Endothelial cell of umbilical vein (primary cell): ENCODE measurements at regions not wholly inside any gene's neighbourhood (a gene's known extent, or its start where the extent isn't known, plus 50 kb on each side); places are given as distances from the start of the nearest gene placed in this dataset.

Experiments used
- BruUV-seq: library from RNA; stranded (reverse); fragments of 400-500 nt; replicated peaks from 2 replicates; lab custom pipeline; 2021; lab: Mats Ljungman, UMichigan
- CTCF ChIA-PET: fragments of 300-600, 350-600 bp; sonication (Branson Sonifier 250); formaldehyde crosslinking; loops from one replicate; lab custom pipeline; 2021; ENCODE audit warnings: antibody characterized with exemption, inconsistent platforms; lab: Charles Lee
- POLR2A ChIA-PET: fragments of 300-600, 350-600 bp; sonication (Branson Sonifier 250); formaldehyde crosslinking; loops from one replicate; lab custom pipeline; 2021; ENCODE audit warnings: antibody characterized with exemption, inconsistent platforms; lab: Charles Lee
- DNase-seq: peaks from one replicate; pipeline ENCODE4 v3.0.0-alpha.2; 2011; ENCODE audit warnings: low read depth, low spot score
- FAIRE-seq: peaks from 2 replicates; lab custom pipeline; 2011; peaks lifted over from hg19 to GRCh38; lab: Jason Lieb, UNC
- H2AFZ ChIP-seq: 2 replicates; pipeline ENCODE4 v1.6.0; 2012; ENCODE audit warnings: low read depth, low read length, control low read depth, inconsistent platforms
- H3K27ac ChIP-seq: 2 replicates; pipeline ENCODE4 v1.5.1; 2011; ENCODE audit warnings: low read depth, mild to moderate bottlenecking, control low read depth, low read length, moderate library complexity; ENCODE audit not compliant: insufficient read depth
- H3K27me3 ChIP-seq, 2 experiments: 2 replicates each; pipeline versions ENCODE4 v1.6.0 to v1.6.1; 2011; ENCODE audit warnings: low read length in 2 of 2, mixed read lengths in 1 of 2; ENCODE audit not compliant: control insufficient read depth in 2 of 2, insufficient read depth in 2 of 2
- H3K36me3 ChIP-seq, 2 experiments: 2 replicates in 1 of 2; 3 replicates in 1 of 2; pipeline ENCODE4 v1.5.1; 2011; ENCODE audit warnings: low read length in 2 of 2, mild to moderate bottlenecking in 1 of 2, moderate library complexity in 1 of 2; ENCODE audit not compliant: control insufficient read depth in 2 of 2, insufficient read depth in 2 of 2; ENCODE audit errors: extremely low read depth in 1 of 2
- H3K4me1 ChIP-seq: 3 replicates; pipeline ENCODE4 v1.5.1; 2011; ENCODE audit warnings: mild to moderate bottlenecking, low read length; ENCODE audit not compliant: control insufficient read depth, insufficient read depth; ENCODE audit errors: extremely low read depth
- H3K4me2 ChIP-seq: 2 replicates; pipeline ENCODE4 v1.6.1; 2011; ENCODE audit warnings: low read length, control low read depth, mixed read lengths; ENCODE audit not compliant: insufficient read depth
- H3K4me3 ChIP-seq, 3 experiments: fragments of 200-600 bp in 1 of 3; sonication (generic), shearing (Covaris generic) in 1 of 3; replicated peaks in 1 of 3; 2 replicates each; pipeline ENCODE4 v1.5.1; 2011 to 2016; ENCODE audit warnings: control low read depth in 3 of 3, low read length in 3 of 3, mild to moderate bottlenecking in 2 of 3, inconsistent platforms in 1 of 3, low read depth in 1 of 3, moderate library complexity in 1 of 3; ENCODE audit not compliant: insufficient read depth in 1 of 3
- H3K79me2 ChIP-seq: 2 replicates; pipeline ENCODE4 v1.6.0; 2012; ENCODE audit warnings: low read length, inconsistent platforms; ENCODE audit not compliant: control insufficient read depth, insufficient read depth
- H3K9ac ChIP-seq: replicated peaks from 2 replicates; pipeline ENCODE3; 2011; ENCODE audit warnings: low read length, control low read depth; ENCODE audit not compliant: insufficient read depth; ENCODE audit errors: extremely low read depth
- H3K9me1 ChIP-seq: replicated peaks from 3 replicates; pipeline ENCODE4 v1.6.0; 2011; ENCODE audit warnings: mild to moderate bottlenecking, low read length; ENCODE audit not compliant: control insufficient read depth, insufficient read depth; ENCODE audit errors: extremely low read depth
- H3K9me3 ChIP-seq: replicated peaks from 2 replicates; pipeline ENCODE4 v1.5.1; 2012; ENCODE audit warnings: low read length, inconsistent platforms; ENCODE audit not compliant: control insufficient read depth, insufficient read depth
- H4K20me1 ChIP-seq: replicated peaks from 2 replicates; pipeline ENCODE3; 2011; ENCODE audit warnings: mild to moderate bottlenecking, low read length; ENCODE audit not compliant: control insufficient read depth, insufficient read depth; ENCODE audit errors: extremely low read depth
- CTCF ChIP-seq, 2 donors: IDR thresholded peaks; 1 replicate in 1 of 2; 2 replicates in 1 of 2; pipeline ENCODE4 v1.5.1; 2011; ENCODE audit warnings: low read length in 2 of 2, mild to moderate bottlenecking in 2 of 2, moderate library complexity in 2 of 2, control low read depth in 1 of 2, inconsistent platforms in 1 of 2, low read depth in 1 of 2; ENCODE audit not compliant: insufficient read depth in 1 of 2; ENCODE audit errors: extremely low read depth in 1 of 2
- EZH2 ChIP-seq: IDR thresholded peaks from 2 replicates; pipeline ENCODE4 v1.6.1; 2012; ENCODE audit warnings: borderline replicate concordance, low read depth, mild to moderate bottlenecking, moderate library complexity, low read length, inconsistent platforms; ENCODE audit not compliant: severe bottlenecking
- FOS ChIP-seq: IDR thresholded peaks from 2 replicates; pipeline ENCODE4 v1.6.1; 2011; ENCODE audit warnings: mild to moderate bottlenecking, low read length, moderate library complexity, borderline replicate concordance; ENCODE audit not compliant: insufficient read depth
- GATA2 ChIP-seq: IDR thresholded peaks from 2 replicates; pipeline ENCODE4 v1.7.0; 2011; ENCODE audit warnings: low read depth, mild to moderate bottlenecking, moderate library complexity, mixed read lengths, low read length; ENCODE audit not compliant: insufficient read length, insufficient read depth
- JUN ChIP-seq: IDR thresholded peaks from 2 replicates; pipeline ENCODE4 v1.6.1; 2011; ENCODE audit warnings: borderline replicate concordance, low read depth; ENCODE audit not compliant: insufficient read length, insufficient read depth
- MAX ChIP-seq: IDR thresholded peaks from 2 replicates; pipeline ENCODE4 v1.6.1; 2011; ENCODE audit not compliant: insufficient read depth, insufficient read length
- MYC ChIP-seq: IDR thresholded peaks from one replicate; pipeline ENCODE4 v1.6.1; 2011; ENCODE audit warnings: mild to moderate bottlenecking, low read depth, low read length
- POLR2A ChIP-seq: IDR thresholded peaks from 2 replicates; pipeline ENCODE4 v1.6.1; 2012; ENCODE audit warnings: low read depth, mild to moderate bottlenecking, control low read depth, low read length
- POLR2AphosphoS5 ChIP-seq: IDR thresholded peaks from 2 replicates; pipeline ENCODE4 v1.6.1; 2012; ENCODE audit warnings: low read depth, mild to moderate bottlenecking, control low read depth, low read length, moderate library complexity; ENCODE audit not compliant: insufficient read depth
- dilution Hi-C: fragments of 300-500 bp; cut with MboI; formaldehyde crosslinking; loops from one replicate; pipeline ENCODE4 v1.15.0; 2019; ENCODE audit warnings: low sequenced_read_pairs; ENCODE audit not compliant: extremely low pct_ligation_motif_present
- intact Hi-C: fragments of 100-400 bp; cut with micrococcal nuclease; formaldehyde crosslinking; loops from one replicate; pipeline ENCODE4 v1.10.0; 2022

- FAIRE-seq (no peak), DNase-seq (no peak)
- Histone ChIP-seq H4K20me1 (no peaks in the 10 kb centered on the region), H3K27me3 (no peaks in the 10 kb centered on the region), H3K79me2 (no peaks in the 10 kb centered on the region), H3K4me2 (no peak overlapping the region), H3K4me1 (no peaks in the 10 kb centered on the region), H3K27ac (no peak overlapping the region), H2AFZ (no peak overlapping the region), H3K9me3 (no peaks in the 10 kb centered on the region), H3K36me3 (no peaks in the 10 kb centered on the region), H3K4me3 (no peak overlapping the region), H3K9me1 (no peaks in the 10 kb centered on the region), H3K9ac (no peak overlapping the region)
- TF ChIP-seq MAX: no peak
- no peak for TF ChIP-seq FOS
- TF ChIP-seq POLR2AphosphoS5: no peak
- TF ChIP-seq POLR2A: no peak
- no peak for TF ChIP-seq JUN
- no peak for TF ChIP-seq MYC
- intact Hi-C loops (no loop called here), dilution Hi-C loops (no loop called here)
- ChIA-PET CTCF (no interaction called here), POLR2A (no interaction called here)
- no TSS peak for BruUV-seq
Observed at GRCh38 chr7:51797371-51797770, 480.8 kb upstream of the COBL start.

DNA sequence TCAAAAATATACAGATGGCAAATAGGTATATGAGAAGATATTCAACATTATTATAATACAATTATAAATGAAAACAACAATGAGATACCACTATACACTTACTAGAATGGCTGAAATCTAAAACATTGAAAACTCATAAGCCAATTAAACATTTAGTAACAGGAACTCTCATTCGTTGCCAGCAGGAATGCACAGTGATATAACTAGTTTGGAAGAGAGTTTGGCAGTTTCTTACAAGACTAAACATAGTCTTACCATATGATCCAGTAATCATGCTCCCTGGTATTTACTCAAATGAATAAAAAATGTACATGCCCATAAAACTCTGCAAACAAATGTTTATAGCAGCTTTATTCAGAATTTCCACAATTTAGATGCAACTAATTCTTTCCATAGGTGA is 476.2 kb upstream of the COBL start:
- dilution Hi-C loops: no loop called here
- Histone ChIP-seq H2AFZ (no peak overlapping the region), H3K4me3 (no peak overlapping the region), H3K79me2 (no peaks in the 10 kb centered on the region), H3K4me1 (no peaks in the 10 kb centered on the region), H4K20me1 (no peaks in the 10 kb centered on the region), H3K27ac (no peak overlapping the region), H3K9me1 (no peaks in the 10 kb centered on the region), H3K4me2 (no peak overlapping the region), H3K27me3 (no peaks in the 10 kb centered on the region), H3K9ac (no peak overlapping the region), H3K36me3 (no peaks in the 10 kb centered on the region), H3K9me3 (no peaks in the 10 kb centered on the region)
- intact Hi-C loops: no loop called here
- TF ChIP-seq MAX (no peak), CTCF (IDR thresholded peaks at IDR 0.05; ENCODE audit: extremely low read depth in 1 of 2, insufficient read depth in 1 of 2, low read depth in 1 of 2, low read length in 2 of 2) (no peak), POLR2A (no peak), EZH2 (no peak), GATA2 (no peak), FOS (no peak), MYC (no peak), JUN (no peak), POLR2AphosphoS5 (no peak)
- FAIRE-seq: no peak
- CTCF ChIA-PET: no interaction called here
- no peak for DNase-seq
- BruUV-seq: no TSS peak
- POLR2A ChIA-PET: no interaction called here
